ENCODE measurements at regions not wholly inside any gene's neighbourhood (a gene's known extent, or its start where the extent isn't known, plus 50 kb on each side); places are given as distances from the start of the nearest gene placed in this dataset.

GRCh38 chr3:168990134-168990533 lies 673.4 kb downstream of the MECOM start:
- no peaks in the 10 kb centered on the region for H3K36me3 ChIP-seq (ENCODE audit: low read depth)
- no peaks in the 10 kb centered on the region for H3K4me1 ChIP-seq (replicated peaks; ENCODE audit: insufficient read depth)
- H3K9me2 ChIP-seq (ENCODE audit: insufficient read depth): no peaks in the 10 kb centered on the region; the same call in 1 of the 2 replicates
- no peak overlapping the region for H2AFZ ChIP-seq
- CTCF ChIA-PET: no interaction called here
- no peak overlapping the region for H3K27ac ChIP-seq
- DNase-seq: no peak
- no peaks in the 10 kb centered on the region for H3K79me2 ChIP-seq (ENCODE audit: low read depth)
- intact Hi-C loops (cut with micrococcal nuclease; ENCODE audit: unreplicated experiment): no loop called here
- no peak for TF ChIP-seq CTCF (conservative IDR thresholded peaks at IDR 0.05)
- no peak for TF ChIP-seq EZH2 (IDR thresholded peaks at IDR 0.05; ENCODE audit: low read depth)
- POLR2A ChIA-PET (ENCODE audit: unreplicated experiment): no interaction called here
- BruUV-seq (replicated peaks): no TSS peak
- H4K20me1 ChIP-seq (ENCODE audit: insufficient read depth): no peaks in the 10 kb centered on the region
- H3K9me3 ChIP-seq (ENCODE audit: insufficient read depth, low read depth): no peaks in the 10 kb centered on the region
- no peaks in the 10 kb centered on the region for H3K27me3 ChIP-seq (ENCODE audit: insufficient read depth, low read depth)
- no peak overlapping the region for H3K4me3 ChIP-seq
- no peak overlapping the region for H3K4me2 ChIP-seq
- H3F3A ChIP-seq (ENCODE audit: insufficient read depth, low read depth): no peaks in the 10 kb centered on the region

- intact Hi-C loops (cut with micrococcal nuclease; ENCODE audit: unreplicated experiment): no loop called here
- Histone ChIP-seq H3K27ac (no peak overlapping the region), H3K4me1 (replicated peaks; ENCODE audit: insufficient read depth) (no peaks in the 10 kb centered on the region), H3K4me3 (no peak overlapping the region), H3F3A (ENCODE audit: insufficient read depth, low read depth) (no peaks in the 10 kb centered on the region), H3K36me3 (ENCODE audit: low read depth) (no peaks in the 10 kb centered on the region), H3K9me2 (ENCODE audit: insufficient read depth) (peaks cover 4% of the 10 kb centered on the region; the same call in 1 of the 2 replicates), H3K4me2 (no peak overlapping the region), H3K27me3 (ENCODE audit: insufficient read depth, low read depth) (no peaks in the 10 kb centered on the region), H3K9me3 (ENCODE audit: insufficient read depth, low read depth) (0 out of 2 replicates have a peak, but pooled peaks cover 6% of the 10 kb centered on the region), H3K79me2 (ENCODE audit: low read depth) (no peaks in the 10 kb centered on the region), H4K20me1 (ENCODE audit: insufficient read depth) (no peaks in the 10 kb centered on the region), H2AFZ (no peak overlapping the region)
- ChIA-PET CTCF (no interaction called here), POLR2A (ENCODE audit: unreplicated experiment) (no interaction called here)
- DNase-seq: no peak
- BruUV-seq (replicated peaks): no TSS peak
- TF ChIP-seq CTCF (conservative IDR thresholded peaks at IDR 0.05): no peak
- TF ChIP-seq EZH2 (IDR thresholded peaks at IDR 0.05; ENCODE audit: low read depth): no peak
Observed at GRCh38 chr3:168989396-168989795, 674.1 kb downstream of the MECOM start.

GRCh38 chr3:168988853-168989252 lies 674.7 kb downstream of the MECOM start:
- peaks cover 4% of the 10 kb centered on the region; the same call in 1 of the 2 replicates for H3K9me2 ChIP-seq (ENCODE audit: insufficient read depth)
- no TSS peak for BruUV-seq (replicated peaks)
- no peaks in the 10 kb centered on the region for H3K27me3 ChIP-seq (ENCODE audit: insufficient read depth, low read depth)
- H3K4me3 ChIP-seq: no peak overlapping the region
- H2AFZ ChIP-seq: no peak overlapping the region; the same call in 1 of the 2 replicates
- ChIA-PET CTCF (no interaction called here), POLR2A (ENCODE audit: unreplicated experiment) (no interaction called here)
- H3F3A ChIP-seq (ENCODE audit: insufficient read depth, low read depth): no peaks in the 10 kb centered on the region
- 0 out of 2 replicates have a peak, but pooled peaks cover 6% of the 10 kb centered on the region for H3K9me3 ChIP-seq (ENCODE audit: insufficient read depth, low read depth)
- H3K79me2 ChIP-seq (ENCODE audit: low read depth): no peaks in the 10 kb centered on the region
- DNase-seq: no peak
- intact Hi-C loops (cut with micrococcal nuclease; ENCODE audit: unreplicated experiment): no loop called here
- H3K4me1 ChIP-seq (replicated peaks; ENCODE audit: insufficient read depth): no peaks in the 10 kb centered on the region
- TF ChIP-seq CTCF (conservative IDR thresholded peaks at IDR 0.05) (no peak), EZH2 (IDR thresholded peaks at IDR 0.05; ENCODE audit: low read depth) (no peak)
- no peak overlapping the region for H3K27ac ChIP-seq
- no peak overlapping the region for H3K4me2 ChIP-seq
- H3K36me3 ChIP-seq (ENCODE audit: low read depth): no peaks in the 10 kb centered on the region
- no peaks in the 10 kb centered on the region for H4K20me1 ChIP-seq (ENCODE audit: insufficient read depth)

All from PC-9 (cell line).